T-helper 2 cell treated with Interferon-gamma antibody and Interleukin-4, amounts not matched to agents 100 ng/mL and 5 ng/mL, for 36 hours (primary cell): ENCODE measurements at regions not wholly inside any gene's neighbourhood (a gene's known extent, or its start where the extent isn't known, plus 50 kb on each side); places are given as distances from the start of the nearest gene placed in this dataset.
"Not testable (repeated sequence)": the region's sequence is repeated elsewhere in the genome, so short reads cannot be mapped to it uniquely, and the experiment has no call there.

ENCODE experiments used
- intact Hi-C: fragments of 100-400 bp; cut with micrococcal nuclease; formaldehyde crosslinking; loops from one replicate; pipeline ENCODE4 v1.15.1; 2023

- intact Hi-C loops: no loop called here
Observed at GRCh38 chr2:234375176-234375880, 121.6 kb downstream of the ARL4C start.

- intact Hi-C loops: no loop called here
Observed at GRCh38 chr2:234374736-234375135, 122.1 kb downstream of the ARL4C start.

DNA sequence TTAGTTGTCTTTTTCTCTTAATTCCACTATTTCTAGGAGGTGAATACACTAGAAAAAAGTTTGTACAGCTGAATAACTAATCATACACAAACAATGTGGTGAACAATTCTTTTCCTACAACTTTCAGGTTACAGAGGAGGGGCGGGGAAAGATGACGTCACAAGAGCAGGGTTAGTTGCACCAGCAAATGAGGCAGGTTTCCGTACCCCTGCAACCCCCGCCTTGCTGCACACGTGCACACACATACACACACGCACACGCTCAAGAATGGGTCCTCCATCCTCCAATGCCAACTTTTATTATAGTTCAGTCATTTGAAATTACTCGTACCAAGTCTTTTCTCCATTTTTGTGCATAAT is 122.8 kb downstream of the ARL4C start:
- intact Hi-C loops: no loop called here

DNA sequence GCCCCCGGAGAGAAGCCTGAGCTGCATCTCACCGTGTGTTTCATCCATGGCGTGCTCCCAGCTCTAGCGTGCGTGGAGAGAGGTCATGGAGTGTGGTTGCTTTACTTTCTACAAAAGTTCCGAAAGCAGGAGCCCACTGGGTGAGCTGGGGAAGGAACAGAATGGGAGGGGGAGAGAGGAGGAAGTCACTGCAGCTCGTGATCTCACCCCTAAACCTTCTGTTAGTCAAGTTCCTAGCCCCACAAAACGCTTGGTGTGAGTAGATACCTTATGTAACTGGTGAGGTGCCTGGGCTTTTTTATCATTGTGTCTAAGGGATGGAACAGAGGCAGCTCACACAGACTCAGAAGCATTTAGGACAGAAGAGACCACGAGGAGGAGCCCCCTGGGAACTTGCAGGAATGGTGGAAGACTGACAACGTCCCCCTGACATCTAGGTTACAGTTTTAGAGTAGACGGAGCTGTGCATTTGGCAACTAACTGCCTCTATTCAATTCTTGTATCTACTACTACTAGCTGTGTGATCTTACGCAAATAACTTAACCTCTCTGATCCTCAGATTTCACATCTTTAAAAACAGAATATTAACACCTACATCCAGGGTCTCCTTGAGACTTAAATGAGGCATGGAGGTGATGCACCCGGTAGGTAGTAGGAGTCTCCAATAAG is 123.3 kb downstream of the ARL4C start:
- intact Hi-C loops: loop anchor here (1.0 kb wide), 1 partner anchor 49 kb away; no protein-coding TSS in a partner anchor

DNA sequence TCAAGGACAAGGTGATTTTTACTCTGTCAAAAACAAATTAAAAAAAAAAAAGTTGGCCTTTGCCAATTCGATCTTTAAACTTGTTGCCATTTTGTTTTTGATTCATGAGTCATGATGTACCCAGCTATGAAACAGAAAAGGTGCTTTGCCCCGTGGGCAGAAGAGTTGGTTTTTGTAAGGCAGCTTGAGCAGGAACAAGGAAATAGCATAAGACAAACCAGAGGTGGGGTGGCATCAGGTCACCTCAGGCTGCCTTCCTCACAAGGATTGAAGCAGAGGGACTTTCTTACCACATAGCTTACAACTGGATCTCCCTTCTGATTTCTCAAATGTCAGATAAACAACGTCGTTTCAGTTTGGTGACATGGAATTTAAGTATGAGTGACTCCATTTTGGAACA is 123.8 kb downstream of the ARL4C start:
- intact Hi-C loops: loop anchor here (1.0 kb wide), 1 partner anchor 49 kb away; no protein-coding TSS in a partner anchor

DNA sequence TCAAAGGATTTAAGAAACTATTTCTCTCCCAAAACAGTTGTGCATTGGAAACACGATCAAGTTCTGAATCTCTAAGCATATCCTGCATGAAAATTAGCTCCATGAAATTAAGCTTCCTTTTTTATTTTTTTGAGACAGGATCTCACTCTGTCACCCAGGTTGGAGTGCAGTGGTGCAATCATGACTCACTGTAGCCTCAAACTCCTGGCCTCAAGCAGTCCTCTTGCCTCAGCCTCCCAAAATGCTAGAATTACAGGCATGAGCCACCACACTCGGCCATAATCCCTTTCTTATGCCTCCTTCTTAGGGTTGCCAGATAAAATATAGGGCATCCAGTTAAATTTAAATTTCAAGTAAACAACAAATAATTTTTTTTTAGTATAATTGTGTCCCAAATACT is 124.4 kb downstream of the ARL4C start:
- intact Hi-C loops: no loop called here

- intact Hi-C loops: loop anchor here (2.0 kb wide), 3 partner anchors 58 to 122 kb away; no protein-coding TSS in a partner anchor
Observed at GRCh38 chr2:234368861-234369261, 128.0 kb downstream of the ARL4C start.

GRCh38 chr2:234366891-234367290 is 130.0 kb downstream of the ARL4C start:
- intact Hi-C loops: no loop called here

- intact Hi-C loops: no loop called here
Observed at GRCh38 chr2:234364661-234365060, 132.2 kb downstream of the ARL4C start.

- intact Hi-C loops: no loop called here
Observed at GRCh38 chr2:234363647-234364294, 133.1 kb downstream of the ARL4C start.

DNA sequence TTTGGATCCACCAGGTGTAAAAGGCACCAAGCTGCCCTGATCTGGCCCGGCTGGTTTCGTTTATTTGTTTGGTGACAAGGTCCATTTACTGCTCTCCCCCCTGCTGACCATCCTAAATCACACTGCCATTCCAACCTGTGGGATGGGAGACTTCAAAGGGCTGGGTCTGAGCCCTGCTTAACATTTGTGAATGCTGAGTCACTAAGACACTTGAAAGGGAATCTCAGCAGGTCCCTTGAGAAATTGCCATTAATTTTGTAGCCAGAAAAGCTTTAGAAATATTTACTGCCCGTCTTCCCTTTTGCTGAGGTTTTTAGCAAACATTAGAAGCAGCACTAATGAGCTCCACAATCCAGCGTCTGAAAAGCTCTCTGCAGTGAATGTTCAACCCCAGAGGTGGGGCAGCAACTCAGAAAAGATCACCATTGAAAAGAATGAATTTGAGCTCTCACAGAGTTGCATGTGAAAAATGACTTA is 133.8 kb downstream of the ARL4C start:
- intact Hi-C loops: no loop called here

DNA sequence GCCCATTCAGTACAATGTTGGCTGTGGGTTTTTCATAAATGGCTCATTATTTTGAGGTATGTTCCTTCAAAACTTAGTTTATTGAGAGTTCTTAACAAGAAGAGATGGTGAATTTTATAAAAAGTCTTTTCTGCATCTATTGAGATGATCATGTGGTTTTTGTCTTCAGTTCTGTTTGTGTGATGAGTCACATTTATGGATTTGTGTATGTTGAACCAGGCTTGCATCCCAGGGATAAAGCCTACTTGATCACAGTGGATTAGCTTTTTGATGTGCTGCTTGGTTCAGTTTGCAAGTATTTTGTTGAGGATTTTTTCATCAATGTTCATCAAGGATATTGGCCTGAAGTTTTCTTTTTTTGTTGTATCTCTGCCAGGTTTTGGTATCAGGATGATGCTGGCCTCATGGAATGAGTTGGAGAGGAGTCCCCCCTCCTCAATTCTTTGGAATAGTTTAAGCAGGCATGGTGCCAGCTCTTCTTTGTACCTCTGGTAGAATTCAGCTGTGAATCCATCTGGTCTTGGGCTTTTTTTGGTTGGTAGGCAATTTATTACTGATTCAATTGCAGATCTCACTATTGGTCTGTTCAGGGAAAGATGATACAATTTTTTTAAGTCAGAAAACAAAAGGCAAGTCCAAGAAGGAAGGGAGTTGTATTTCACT is 136.4 kb downstream of the ARL4C start:
- intact Hi-C loops: not testable (repeated sequence)

DNA sequence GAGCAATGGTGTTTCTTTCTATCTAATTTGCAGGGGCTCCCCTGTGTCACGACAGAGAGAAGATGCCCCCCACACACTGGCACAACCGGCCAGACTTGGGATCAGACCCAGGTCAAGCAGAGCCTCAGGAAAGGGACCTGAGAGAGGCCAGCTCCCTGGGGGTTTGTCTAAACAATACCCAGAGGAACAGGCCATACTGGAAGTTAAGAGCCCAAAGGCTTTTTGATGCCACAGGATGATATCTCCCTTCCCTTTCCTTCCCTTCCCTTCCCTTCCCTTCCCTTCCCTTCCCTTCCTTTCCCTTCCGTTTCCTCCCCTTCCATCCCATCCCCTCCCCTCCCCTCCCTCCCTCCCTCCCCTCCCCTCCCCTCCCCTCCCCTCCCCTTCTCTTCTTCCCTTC is 139.2 kb downstream of the ARL4C start:
- intact Hi-C loops: no loop called here

GRCh38 chr2:234355808-234356365 is 141.0 kb downstream of the ARL4C start:
- intact Hi-C loops: no loop called here

GRCh38 chr2:234355021-234355720 is 141.7 kb downstream of the ARL4C start:
- intact Hi-C loops: no loop called here

GRCh38 chr2:234352270-234352669 is 144.6 kb downstream of the ARL4C start:
- intact Hi-C loops: no loop called here

- intact Hi-C loops: not testable (repeated sequence)
Observed at GRCh38 chr2:234351866-234352265, 145.0 kb downstream of the ARL4C start.

DNA sequence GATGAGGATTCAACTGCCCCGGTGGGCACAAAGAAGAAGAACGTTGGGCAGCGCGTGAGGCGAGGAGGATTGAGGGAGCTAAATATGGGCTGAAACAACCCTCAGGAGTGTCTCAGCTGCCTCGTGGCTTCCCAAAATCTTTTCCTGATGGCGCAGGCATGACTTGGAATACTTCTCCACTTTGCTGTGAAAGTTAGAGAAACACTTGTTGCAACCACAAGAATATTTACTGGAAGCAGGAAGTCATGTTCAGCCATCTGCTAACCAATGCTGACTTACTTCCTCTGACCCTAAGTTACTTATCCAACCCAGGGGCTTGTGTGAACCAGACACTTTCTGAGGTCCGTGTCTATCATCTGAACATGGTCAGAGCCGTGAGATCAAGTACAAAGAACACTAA is 148.8 kb downstream of the ARL4C start:
- intact Hi-C loops: no loop called here

GRCh38 chr2:234345921-234346320 is 151.0 kb downstream of the ARL4C start:
- intact Hi-C loops: no loop called here

GRCh38 chr2:234344012-234344411 is 152.9 kb downstream of the ARL4C start:
- intact Hi-C loops: no loop called here

- intact Hi-C loops: no loop called here
Observed at GRCh38 chr2:234343372-234343771, 153.5 kb downstream of the ARL4C start.
